ENCODE measurements at regions not wholly inside any gene's neighbourhood (a gene's known extent, or its start where the extent isn't known, plus 50 kb on each side); places are given as distances from the start of the nearest gene placed in this dataset.

- TF ChIP-seq CTCF (conservative IDR thresholded peaks at IDR 0.05; ENCODE audit: low read length): no peak
- TF ChIP-seq EZH2phosphoT487 (IDR thresholded peaks at IDR 0.05; ENCODE audit: borderline replicate concordance): no peak
Measured at GRCh38 chr12:25416516-25416915, 136.6 kb downstream of the LMNTD1 start.
